HepG2 (cell line): ENCODE measurements at regions not wholly inside any gene's neighbourhood (a gene's known extent, or its start where the extent isn't known, plus 50 kb on each side); places are given as distances from the start of the nearest gene placed in this dataset.

Experiments
- ATAC-seq: fragments of 200-7000 bp; cut with Tn5 transposase; 3 replicates; pipeline ENCODE4 v1.9.1; 2020; ENCODE audit warnings: mild to moderate bottlenecking, moderate library complexity
- BruUV-seq: library from RNA; stranded (reverse); fragments of 400-500 nt; replicated peaks from 2 replicates; lab custom pipeline; 2021; lab: Mats Ljungman, UMichigan
- CTCF ChIA-PET: fragments of 300-600 bp; formaldehyde crosslinking; extraction: SDS; loops from one replicate; lab custom pipeline; 2021; ENCODE audit warnings: low total read pairs, inconsistent platforms, low intra/inter-chr PET ratio; lab: Yijun Ruan, JAX
- POLR2A ChIA-PET: fragments of 350-600 bp; sonication (Branson Sonifier 250); formaldehyde crosslinking; loops from one replicate; lab custom pipeline; 2020; ENCODE audit warnings: antibody characterized with exemption, inconsistent platforms; lab: Yijun Ruan, JAX
- DNase-seq: peaks from one replicate; pipeline ENCODE4 v3.0.0-alpha.2; 2015; ENCODE audit warnings: low spot score
- FAIRE-seq: peaks from 3 replicates; lab custom pipeline; 2011; peaks lifted over from hg19 to GRCh38; lab: Jason Lieb, UNC
- H2AFZ ChIP-seq: one replicate; pipeline ENCODE4 v1.6.1; 2011; ENCODE audit warnings: low read length, inconsistent platforms
- H3K27ac ChIP-seq: fragments of 300-600 bp; 3 replicates; pipeline ENCODE4 v1.8.0; 2011; ENCODE audit warnings: mixed run types, mild to moderate bottlenecking, mixed read lengths, low read length, inconsistent platforms; ENCODE audit not compliant: insufficient read depth; ENCODE audit errors: extremely low read length
- H3K27me3 ChIP-seq, 2 experiments: fragments of 200-600 bp in 1 of 2; 2 replicates in 1 of 2; 3 replicates in 1 of 2; pipeline versions ENCODE4 v1.6.0 to v1.8.0; 2011; ENCODE audit warnings: low read length in 2 of 2, mild to moderate bottlenecking in 2 of 2, moderate library complexity in 2 of 2, inconsistent platforms in 1 of 2; ENCODE audit not compliant: insufficient read depth in 2 of 2, control insufficient read depth in 1 of 2
- H3K36me3 ChIP-seq, 2 experiments: fragments of 200-600 bp in 1 of 2; replicated peaks in 1 of 2; 2 replicates in 1 of 2; 3 replicates in 1 of 2; pipeline versions ENCODE4 v1.5.1 to v1.8.0; 2011; ENCODE audit warnings: low read length in 2 of 2, inconsistent platforms in 1 of 2; ENCODE audit not compliant: insufficient read depth in 2 of 2, control insufficient read depth in 1 of 2
- H3K4me1 ChIP-seq: 2 replicates; pipeline ENCODE4 v1.5.1; 2012; ENCODE audit warnings: low read length, inconsistent platforms; ENCODE audit not compliant: insufficient read depth
- H3K4me2 ChIP-seq: 2 replicates; pipeline ENCODE4 v1.6.0; 2011; ENCODE audit warnings: low read depth, low read length, inconsistent platforms
- H3K4me3 ChIP-seq, 3 experiments: fragments of 200-600 bp in 1 of 3; sonication (generic), shearing (Covaris generic) in 1 of 3; replicated peaks in 1 of 3; 2 replicates each; pipeline ENCODE4 v1.5.1; 2011 to 2016; ENCODE audit warnings: low read length in 3 of 3, inconsistent platforms in 2 of 3, low read depth in 2 of 3, mild to moderate bottlenecking in 2 of 3, control low read depth in 1 of 3, mixed read lengths in 1 of 3; ENCODE audit not compliant: insufficient read depth in 1 of 3
- H3K79me2 ChIP-seq: one replicate; pipeline ENCODE4 v1.6.1; 2011; ENCODE audit warnings: low read length, inconsistent platforms; ENCODE audit not compliant: insufficient read depth
- H3K9ac ChIP-seq: 2 replicates; pipeline ENCODE4 v1.6.0; 2011; ENCODE audit warnings: mild to moderate bottlenecking, low read depth, low read length, inconsistent platforms; ENCODE audit not compliant: insufficient read depth
- H3K9me3 ChIP-seq: 2 replicates; pipeline ENCODE4 v1.5.1; 2012; ENCODE audit warnings: mild to moderate bottlenecking, low read length
- H4K20me1 ChIP-seq: 2 replicates; pipeline ENCODE4 v1.6.0; 2011; ENCODE audit warnings: inconsistent platforms, mild to moderate bottlenecking, low read length, moderate library complexity; ENCODE audit not compliant: insufficient read depth
- EEA1 ChIP-seq: sonication (generic); formaldehyde crosslinking; IDR thresholded peaks from 2 replicates; pipeline ENCODE4 v1.5.1; 2020; ENCODE audit warnings: mild to moderate bottlenecking, missing genetic modification reagents, borderline replicate concordance
- EP300 ChIP-seq, 3 experiments: sonication (generic) in 1 of 3; formaldehyde crosslinking in 1 of 3; IDR thresholded peaks; 2 replicates each; pipeline versions ENCODE4 v1.5.1 to v1.6.1; 2011 to 2020; ENCODE audit warnings: low read depth in 2 of 3, low read length in 2 of 3, borderline replicate concordance in 1 of 3, improper control_type of control experiment in 1 of 3, mild to moderate bottlenecking in 1 of 3, missing genetic modification reagents in 1 of 3, moderate library complexity in 1 of 3
- HOXA9 ChIP-seq: sonication (generic); formaldehyde crosslinking; IDR thresholded peaks from 2 replicates; pipeline ENCODE4 v1.8.1; 2022; ENCODE audit warnings: missing genetic modification reagents, mild to moderate bottlenecking, moderate library complexity, borderline replicate concordance
- KMT2B ChIP-seq: IDR thresholded peaks from 2 replicates; pipeline ENCODE4 v1.6.1; 2016; ENCODE audit warnings: missing genetic modification reagents, missing compliant biosample characterization
- MLLT10 ChIP-seq: sonication (generic); formaldehyde crosslinking; IDR thresholded peaks from 2 replicates; pipeline ENCODE4 v1.4.0; 2020; ENCODE audit warnings: missing genetic modification reagents
- NFE2 ChIP-seq: sonication (generic); formaldehyde crosslinking; IDR thresholded peaks from 2 replicates; pipeline ENCODE4 v1.4.0; 2020; ENCODE audit warnings: missing genetic modification reagents
- SRSF4 ChIP-seq: fragments of 200-400 bp; formaldehyde crosslinking; IDR thresholded peaks from one replicate; pipeline ENCODE4 v1.6.1; 2018; ENCODE audit warnings: mild to moderate bottlenecking, low read depth, low read length, moderate library complexity; ENCODE audit not compliant: poor library complexity, severe bottlenecking
- WIZ ChIP-seq: sonication (generic); formaldehyde crosslinking; IDR thresholded peaks from 2 replicates; pipeline ENCODE4 v1.5.1; 2020; ENCODE audit warnings: mild to moderate bottlenecking, missing genetic modification reagents
- ZNF296 ChIP-seq: sonication (generic); formaldehyde crosslinking; conservative IDR thresholded peaks from 2 replicates; pipeline ENCODE4 v1.5.0; 2020; ENCODE audit warnings: mild to moderate bottlenecking, missing genetic modification reagents
- ZNF574 ChIP-seq: sonication (generic); formaldehyde crosslinking; IDR thresholded peaks from 2 replicates; pipeline ENCODE4 v1.4.0; 2020; ENCODE audit warnings: missing genetic modification reagents
- ZNF598 ChIP-seq: sonication (generic); formaldehyde crosslinking; IDR thresholded peaks from 2 replicates; pipeline ENCODE4 v1.5.1; 2020; ENCODE audit warnings: mild to moderate bottlenecking, missing genetic modification reagents, borderline replicate concordance
- ZNF749 ChIP-seq: sonication (generic); formaldehyde crosslinking; IDR thresholded peaks from 2 replicates; pipeline ENCODE4 v1.8.0; 2022; ENCODE audit warnings: mild to moderate bottlenecking, missing genetic modification reagents, moderate library complexity, borderline replicate concordance
- WGBS: methylation state at CpG from one replicate; pipeline ENCODE4 v1.1.6; 2017; ENCODE audit warnings: low lambda C conversion rate; 5-methylcytosine and 5-hydroxymethylcytosine counted together
- in situ Hi-C: cut with HindIII; loops from 2 replicates; pipeline ENCODE4 v1.10.0; 2017; ENCODE audit warnings: low pct_unique_long_range_greater_than_20kb; ENCODE audit not compliant: extremely low pct_ligation_motif_present
- intact Hi-C: fragments of 100-400 bp; cut with micrococcal nuclease; formaldehyde crosslinking; loops from one replicate; pipeline ENCODE4 v1.10.0; 2022; ENCODE audit not compliant: unreplicated experiment
- TF ChIP-seq, protein P1 (sequence below): sonication (generic); formaldehyde crosslinking; IDR thresholded peaks from 2 replicates; pipeline ENCODE4 v1.5.0; 2020; ENCODE audit warnings: mild to moderate bottlenecking, missing genetic modification reagents

DNA sequence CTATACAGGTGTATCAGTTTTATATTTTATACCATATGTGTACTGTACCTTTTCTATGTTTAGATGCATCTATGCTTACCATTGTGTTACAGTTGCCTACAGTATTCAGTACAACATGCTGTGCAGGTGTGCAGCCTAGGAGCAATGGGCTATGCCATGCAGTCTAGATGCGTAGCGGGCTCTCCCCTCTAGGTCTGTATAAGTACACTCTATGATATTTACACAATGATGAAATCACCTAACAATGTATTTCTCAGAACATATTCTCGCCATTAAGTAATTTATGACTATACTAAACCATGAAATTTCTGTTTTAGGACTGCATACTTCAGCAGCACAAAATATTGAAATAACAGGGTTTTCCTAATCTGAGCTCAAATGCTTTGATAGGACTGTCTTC, 179.6 kb downstream of the RFC3 start:
- no peak overlapping the region for H3K27ac ChIP-seq
- in situ Hi-C loops, result no loop called here
- ChIA-PET POLR2A (no interaction called here), CTCF (no interaction called here)
- H4K20me1 ChIP-seq, result no peaks in the 10 kb centered on the region
- intact Hi-C loops, result no loop called here
- no peak overlapping the region for H3K4me3 ChIP-seq
- FAIRE-seq (no peak), DNase-seq (no peak), ATAC-seq (no peak)
- H3K4me2 ChIP-seq, result no peak overlapping the region
- H3K36me3 ChIP-seq, result no peaks in the 10 kb centered on the region
- BruUV-seq, result no TSS peak
- H3K4me1 ChIP-seq, result peaks cover 24% of the 10 kb centered on the region
- no peak overlapping the region for H3K9ac ChIP-seq
- H3K79me2 ChIP-seq, result no peaks in the 10 kb centered on the region
- 0 out of 2 replicates have a peak, but pooled peaks have one; percentile 31 for TF ChIP-seq ZNF574 (CRISPR knock-in tag)
- TF ChIP-seq WIZ (CRISPR knock-in tag), result no peak
- H3K9me3 ChIP-seq, result no peaks in the 10 kb centered on the region
- 99% methylated on average over 3 of the region's 3 CpGs for WGBS
- no peak overlapping the region for H2AFZ ChIP-seq
- H3K27me3 ChIP-seq, result no peaks in the 10 kb centered on the region

- TF ChIP-seq MLLT10 (CRISPR knock-in tag) (no peak), EP300 (IDR thresholded peaks at IDR 0.05; ENCODE audit: low read depth in 2 of 2, low read length in 2 of 2) (no peak), EP300 (CRISPR knock-in tag; IDR thresholded peaks at IDR 0.05; ENCODE audit: borderline replicate concordance) (no peak), ZNF598 (CRISPR knock-in tag) (no peak), NFE2 (CRISPR knock-in tag) (no peak), HOXA9 (CRISPR knock-in tag) (no peak), ZNF296 (no peak), KMT2B (CRISPR knock-in tag) (no peak), ZNF749 (CRISPR knock-in tag) (no peak), EEA1 (CRISPR knock-in tag) (no peak), SRSF4 (no peak)
- TF ChIP-seq, protein P1, sequence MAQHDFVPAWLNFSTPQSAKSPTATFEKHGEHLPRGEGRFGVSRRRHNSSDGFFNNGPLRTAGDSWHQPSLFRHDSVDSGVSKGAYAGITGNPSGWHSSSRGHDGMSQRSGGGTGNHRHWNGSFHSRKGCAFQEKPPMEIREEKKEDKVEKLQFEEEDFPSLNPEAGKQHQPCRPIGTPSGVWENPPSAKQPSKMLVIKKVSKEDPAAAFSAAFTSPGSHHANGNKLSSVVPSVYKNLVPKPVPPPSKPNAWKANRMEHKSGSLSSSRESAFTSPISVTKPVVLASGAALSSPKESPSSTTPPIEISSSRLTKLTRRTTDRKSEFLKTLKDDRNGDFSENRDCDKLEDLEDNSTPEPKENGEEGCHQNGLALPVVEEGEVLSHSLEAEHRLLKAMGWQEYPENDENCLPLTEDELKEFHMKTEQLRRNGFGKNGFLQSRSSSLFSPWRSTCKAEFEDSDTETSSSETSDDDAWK (CRISPR knock-in tag), result no peak
- no peak overlapping the region for H3K4me2 ChIP-seq
- ChIA-PET CTCF (no interaction called here), POLR2A (no interaction called here)
- WGBS, result 83% methylated on average over 6 of the region's 6 CpGs
- no peak overlapping the region for H3K27ac ChIP-seq
- no peaks in the 10 kb centered on the region for H3K27me3 ChIP-seq
- no TSS peak for BruUV-seq
- no peaks in the 10 kb centered on the region for H3K9me3 ChIP-seq
- no peak overlapping the region for H3K9ac ChIP-seq
- H3K4me3 ChIP-seq, result no peak overlapping the region
- intact Hi-C loops, result no loop called here
- FAIRE-seq (no peak), ATAC-seq (no peak), DNase-seq (no peak)
- H3K36me3 ChIP-seq, result no peaks in the 10 kb centered on the region
- in situ Hi-C loops, result no loop called here
- peaks cover 9% of the 10 kb centered on the region; the same call in 1 of the 2 replicates for H3K4me1 ChIP-seq
- no peaks in the 10 kb centered on the region for H3K79me2 ChIP-seq
- H2AFZ ChIP-seq, result no peak overlapping the region
- H4K20me1 ChIP-seq, result no peaks in the 10 kb centered on the region
Observed at GRCh38 chr13:33999811-34000605, 182.1 kb downstream of the RFC3 start.
